ENCODE measurements at regions not wholly inside any gene's neighbourhood (a gene's known extent, or its start where the extent isn't known, plus 50 kb on each side); places are given as distances from the start of the nearest gene placed in this dataset.

GRCh38 chr6:56005426-56005825 is 130.0 kb upstream of the BMP5 start:
- TF ChIP-seq CTCF (IDR thresholded peaks at IDR 0.05; ENCODE audit: low read depth, low read length) (no peak), POLR2A (IDR thresholded peaks at IDR 0.05; ENCODE audit: extremely low read depth, insufficient read length) (no peak), MAX (IDR thresholded peaks at IDR 0.05; ENCODE audit: low read depth, low read length) (no peak; the same call in 1 of the 2 replicates)

Measured in NB4 (cell line).